HCT116 (cell line): ENCODE measurements at regions not wholly inside any gene's neighbourhood (a gene's known extent, or its start where the extent isn't known, plus 50 kb on each side); places are given as distances from the start of the nearest gene placed in this dataset.

ENCODE experiments used
- ATAC-seq: fragments of 200-7000 bp; cut with Tn5 transposase; 2 replicates; pipeline ENCODE4 v1.9.1; 2020; ENCODE audit warnings: mild to moderate bottlenecking, moderate library complexity
- BruUV-seq: library from RNA; stranded (reverse); fragments of 400-500 nt; replicated peaks from 2 replicates; lab custom pipeline; 2021; lab: Mats Ljungman, UMichigan
- CTCF ChIA-PET: fragments of 300-600 bp; sonication (Branson Sonifier 250); formaldehyde crosslinking; loops from one replicate; lab custom pipeline; 2021; ENCODE audit warnings: antibody characterized with exemption; lab: Charles Lee
- POLR2A ChIA-PET: fragments of 300-600, 350-600 bp; sonication (Branson Sonifier 250); formaldehyde crosslinking; loops from one replicate; lab custom pipeline; 2021; ENCODE audit warnings: antibody characterized with exemption; lab: Charles Lee
- RAD21 ChIA-PET, 2 experiments: fragments of 300-600 bp; sonication (Branson Sonifier 250); formaldehyde crosslinking; loops; one replicate each; lab custom pipeline; 2023; ENCODE audit warnings: low total read pairs in 2 of 2; ENCODE audit not compliant: uncharacterized antibody in 2 of 2, unreplicated experiment in 2 of 2, low non-redundant PET in 1 of 2; lab: Charles Lee
- DNase-seq: peaks from one replicate; pipeline ENCODE4 v3.0.0-alpha.2; 2010; ENCODE audit warnings: low read depth, low spot score
- H2AFZ ChIP-seq: fragments of 200-600 bp; shearing (Covaris generic), sonication (generic); 2 replicates; pipeline ENCODE4 v1.6.1; 2017; ENCODE audit warnings: low read depth, mixed run types, mixed read lengths, antibody characterized with exemption, low read length; ENCODE audit not compliant: poor library complexity, severe bottlenecking
- H3K27ac ChIP-seq: 2 replicates; pipeline ENCODE4 v1.5.1; 2012; ENCODE audit warnings: low read depth, low read length
- H3K27me3 ChIP-seq: fragments of 200-600 bp; sonication (generic); 2 replicates; pipeline ENCODE4 v1.6.1; 2016; ENCODE audit warnings: mixed run types, low read length, mixed read lengths; ENCODE audit not compliant: insufficient read depth
- H3K36me3 ChIP-seq, 2 experiments: fragments of 200-500 bp in 1 of 2; fragments of 200-600 bp in 1 of 2; sonication (Bioruptor generic) in 1 of 2; sonication (generic) in 1 of 2; 2 replicates each; pipeline versions ENCODE4 v1.5.1 to v1.6.1; 2014 to 2016; ENCODE audit warnings: low read length in 2 of 2, inconsistent platforms in 1 of 2, mixed read lengths in 1 of 2, mixed run types in 1 of 2; ENCODE audit not compliant: insufficient read depth in 2 of 2, control insufficient read depth in 1 of 2
- H3K4me1 ChIP-seq, 2 experiments: fragments of 200-600 bp in 1 of 2; sonication (generic) in 1 of 2; 2 replicates each; pipeline versions ENCODE4 v1.5.1 to v1.6.1; 2012 to 2017; ENCODE audit warnings: low read length in 2 of 2, inconsistent platforms in 1 of 2, mild to moderate bottlenecking in 1 of 2, mixed read lengths in 1 of 2, mixed run types in 1 of 2, moderate library complexity in 1 of 2; ENCODE audit not compliant: insufficient read depth in 2 of 2, control insufficient read depth in 1 of 2
- H3K4me2 ChIP-seq: fragments of 200-600 bp; sonication (generic); 2 replicates; pipeline ENCODE4 v1.6.1; 2017; ENCODE audit warnings: mixed run types, low read length, mixed read lengths
- H3K4me3 ChIP-seq, 2 experiments: fragments of 200-600 bp in 1 of 2; sonication (generic) in 1 of 2; replicated peaks in 1 of 2; 2 replicates each; pipeline ENCODE4 v1.5.1; 2011 to 2016; ENCODE audit warnings: low read length in 2 of 2, control low read depth in 1 of 2, low read depth in 1 of 2, mild to moderate bottlenecking in 1 of 2, mixed read lengths in 1 of 2, mixed run types in 1 of 2
- H3K79me2 ChIP-seq: fragments of 200-600 bp; sonication (generic); 2 replicates; pipeline ENCODE4 v1.6.1; 2017; ENCODE audit warnings: mild to moderate bottlenecking, mixed run types, low read length, moderate library complexity, mixed read lengths; ENCODE audit not compliant: insufficient read depth
- H3K9ac ChIP-seq: fragments of 200-600 bp; sonication (generic); 2 replicates; pipeline ENCODE4 v1.6.1; 2016; ENCODE audit warnings: low read length, mixed read lengths
- H3K9me2 ChIP-seq: fragments of 200-600 bp; sonication (generic), shearing (Covaris generic); 2 replicates; pipeline ENCODE4 v1.6.1; 2017; ENCODE audit warnings: mixed run types, mild to moderate bottlenecking, moderate library complexity; ENCODE audit not compliant: insufficient read depth
- H3K9me3 ChIP-seq, 2 experiments: fragments of 200-500 bp in 1 of 2; fragments of 200-600 bp in 1 of 2; sonication (Bioruptor generic) in 1 of 2; sonication (generic) in 1 of 2; 2 replicates each; pipeline ENCODE4 v1.6.1; 2014 to 2017; ENCODE audit warnings: low read length in 2 of 2, mixed read lengths in 2 of 2, inconsistent platforms in 1 of 2, low read depth in 1 of 2, mild to moderate bottlenecking in 1 of 2, mixed run types in 1 of 2, moderate library complexity in 1 of 2; ENCODE audit not compliant: control insufficient read depth in 1 of 2, insufficient read depth in 1 of 2
- H4K20me1 ChIP-seq: fragments of 200-600 bp; sonication (generic), shearing (Covaris generic); 2 replicates; pipeline ENCODE4 v1.6.1; 2017; ENCODE audit warnings: mixed run types, mild to moderate bottlenecking, moderate library complexity; ENCODE audit not compliant: insufficient read depth
- CBX3 ChIP-seq: IDR thresholded peaks from 2 replicates; pipeline ENCODE4 v1.6.1; 2012; ENCODE audit warnings: low read depth
- EGR1 ChIP-seq: IDR thresholded peaks from 2 replicates; pipeline ENCODE4 v1.6.1; 2012; ENCODE audit warnings: low read depth
- EZH2 ChIP-seq: fragments of 200-600 bp; sonication (generic); IDR thresholded peaks from 2 replicates; pipeline ENCODE4 v1.6.1; 2017; ENCODE audit warnings: antibody characterized with exemption, mixed run types
- JUND ChIP-seq: IDR thresholded peaks from 2 replicates; pipeline ENCODE4 v1.6.1; 2012
- POLR2AphosphoS5 ChIP-seq: IDR thresholded peaks from 2 replicates; pipeline ENCODE4 v1.6.1; 2011; ENCODE audit warnings: mild to moderate bottlenecking, low read depth, low read length, moderate library complexity
- RAD21 ChIP-seq: IDR thresholded peaks from 2 replicates; pipeline ENCODE4 v1.6.1; 2012; ENCODE audit warnings: low read depth, mild to moderate bottlenecking
- SIN3A ChIP-seq: IDR thresholded peaks from 2 replicates; pipeline ENCODE4 v1.6.1; 2012; ENCODE audit warnings: low read depth
- SP1 ChIP-seq: IDR thresholded peaks from 2 replicates; pipeline ENCODE4 v1.6.1; 2012; ENCODE audit warnings: low read depth
- SRF ChIP-seq: IDR thresholded peaks from 2 replicates; pipeline ENCODE4 v1.6.1; 2012; ENCODE audit warnings: low read depth
- ZNF274 ChIP-seq: fragments of 200-500 bp; sonication (Bioruptor generic); IDR thresholded peaks from 2 replicates; pipeline ENCODE4 v1.6.1; 2014; ENCODE audit warnings: mild to moderate bottlenecking, low read depth, low read length, inconsistent platforms
- intact Hi-C: fragments of 100-400 bp; cut with micrococcal nuclease; formaldehyde crosslinking; loops from 2 replicates; pipeline ENCODE4 v1.10.0; 2022
- TF ChIP-seq, protein P1 (sequence below): IDR thresholded peaks from 2 replicates; pipeline ENCODE4 v1.6.1; 2012
- TF ChIP-seq, protein P2 (sequence below): IDR thresholded peaks from 2 replicates; pipeline ENCODE4 v1.6.1; 2012

DNA sequence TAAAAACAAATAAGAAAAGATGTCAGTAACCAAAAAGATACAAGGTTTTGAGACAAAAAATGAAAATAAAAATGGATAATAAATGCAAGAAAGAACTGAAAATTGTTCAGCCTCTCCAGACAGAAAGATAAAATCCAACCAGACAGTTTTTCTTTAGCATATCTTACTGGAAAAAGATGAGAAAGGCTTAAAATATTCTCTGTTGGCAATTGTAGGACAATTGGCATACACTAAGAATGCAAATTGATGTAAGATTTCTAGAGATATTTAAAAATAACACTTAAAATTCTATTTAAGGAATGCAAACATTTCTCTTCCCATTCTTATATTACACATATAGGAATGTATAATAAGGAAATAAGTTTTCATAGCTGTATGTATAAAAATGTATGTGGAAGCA is 590.6 kb downstream of the DSC3 start:
- no peaks in the 10 kb centered on the region for H3K9me2 ChIP-seq
- no peak for TF ChIP-seq SRF
- TF ChIP-seq JUND: no peak
- TF ChIP-seq, protein P1, sequence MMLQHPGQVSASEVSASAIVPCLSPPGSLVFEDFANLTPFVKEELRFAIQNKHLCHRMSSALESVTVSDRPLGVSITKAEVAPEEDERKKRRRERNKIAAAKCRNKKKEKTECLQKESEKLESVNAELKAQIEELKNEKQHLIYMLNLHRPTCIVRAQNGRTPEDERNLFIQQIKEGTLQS: no peak
- no peak for TF ChIP-seq EGR1
- TF ChIP-seq CBX3: no peak
- TF ChIP-seq POLR2AphosphoS5: no peak
- TF ChIP-seq SP1: no peak
- TF ChIP-seq EZH2: no peak
- no peak for TF ChIP-seq RAD21
- TF ChIP-seq, protein P2, sequence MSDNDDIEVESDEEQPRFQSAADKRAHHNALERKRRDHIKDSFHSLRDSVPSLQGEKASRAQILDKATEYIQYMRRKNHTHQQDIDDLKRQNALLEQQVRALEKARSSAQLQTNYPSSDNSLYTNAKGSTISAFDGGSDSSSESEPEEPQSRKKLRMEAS: no peak
- POLR2A ChIA-PET: no interaction called here
- DNase-seq: no peak
- H3K27ac ChIP-seq: no peak overlapping the region
- no peaks in the 10 kb centered on the region for H3K79me2 ChIP-seq
- H4K20me1 ChIP-seq: no peaks in the 10 kb centered on the region
- no peak overlapping the region for H3K4me3 ChIP-seq
- no peak overlapping the region for H2AFZ ChIP-seq
- no peaks in the 10 kb centered on the region; a peak in 1 of 4 replicates for H3K9me3 ChIP-seq
- intact Hi-C loops: no loop called here
- CTCF ChIA-PET: no interaction called here
- BruUV-seq: no TSS peak
- no peak overlapping the region for H3K9ac ChIP-seq
- no peaks in the 10 kb centered on the region for H3K36me3 ChIP-seq
- no peaks in the 10 kb centered on the region for H3K27me3 ChIP-seq
- H3K4me2 ChIP-seq: no peak overlapping the region
- no peaks in the 10 kb centered on the region for H3K4me1 ChIP-seq
- no peak for ATAC-seq
- RAD21 ChIA-PET: no interaction called here

GRCh38 chr18:30450927-30451326 is 591.6 kb downstream of the DSC3 start:
- no TSS peak for BruUV-seq
- no peak overlapping the region for H3K9ac ChIP-seq
- CTCF ChIA-PET: interaction anchor here (0.6 kb wide), 1 partner anchor 20 kb away, joined by 4 read pairs; no protein-coding TSS in a partner anchor
- H3K79me2 ChIP-seq: no peaks in the 10 kb centered on the region
- H2AFZ ChIP-seq: no peak overlapping the region
- intact Hi-C loops: no loop called here
- H4K20me1 ChIP-seq: no peaks in the 10 kb centered on the region
- H3K27ac ChIP-seq: no peak overlapping the region
- H3K36me3 ChIP-seq: no peaks in the 10 kb centered on the region
- H3K9me2 ChIP-seq: no peaks in the 10 kb centered on the region
- ATAC-seq: no peak
- no peak overlapping the region for H3K4me3 ChIP-seq
- TF ChIP-seq SIN3A (no peak), RAD21 (no peak), ZNF274 (no peak), EGR1 (no peak)
- no peak for DNase-seq
- POLR2A ChIA-PET: no interaction called here
- no peaks in the 10 kb centered on the region for H3K4me1 ChIP-seq
- H3K27me3 ChIP-seq: no peaks in the 10 kb centered on the region
- H3K4me2 ChIP-seq: no peak overlapping the region
- no peaks in the 10 kb centered on the region; a peak in 1 of 4 replicates for H3K9me3 ChIP-seq
- RAD21 ChIA-PET: no interaction called here
